Activated CD8-positive, alpha-beta memory T cell treated with anti-CD3 and anti-CD28 coated beads, Interleukin-2, amount 50 U/mL, for 4 hours (primary cell): ENCODE measurements at regions not wholly inside any gene's neighbourhood (a gene's known extent, or its start where the extent isn't known, plus 50 kb on each side); places are given as distances from the start of the nearest gene placed in this dataset.

Source experiments
- DNase-seq: peaks from one replicate; pipeline ENCODE4 v3.0.0-alpha.2; 2020

DNA sequence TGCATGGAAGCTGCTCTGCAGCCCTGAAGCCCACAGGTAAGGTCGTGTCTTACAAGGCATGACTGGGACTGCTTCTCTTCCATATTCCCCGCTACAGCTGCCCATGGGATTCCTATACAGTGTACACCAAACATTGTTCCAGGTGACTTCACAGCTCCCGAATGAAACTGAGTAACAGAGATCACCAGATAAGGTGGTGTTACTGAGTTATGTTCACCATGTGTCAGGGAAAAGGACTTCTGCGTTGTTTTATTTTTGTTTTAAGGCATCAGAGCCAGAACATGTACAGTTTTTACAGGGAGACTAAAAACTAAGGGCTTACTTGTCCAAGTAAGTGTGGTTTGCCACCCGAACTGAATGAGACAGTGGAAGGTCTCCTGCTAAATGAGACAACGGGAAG, 138.3 kb downstream of the CD83 start:
- DNase-seq = no peak

DNA sequence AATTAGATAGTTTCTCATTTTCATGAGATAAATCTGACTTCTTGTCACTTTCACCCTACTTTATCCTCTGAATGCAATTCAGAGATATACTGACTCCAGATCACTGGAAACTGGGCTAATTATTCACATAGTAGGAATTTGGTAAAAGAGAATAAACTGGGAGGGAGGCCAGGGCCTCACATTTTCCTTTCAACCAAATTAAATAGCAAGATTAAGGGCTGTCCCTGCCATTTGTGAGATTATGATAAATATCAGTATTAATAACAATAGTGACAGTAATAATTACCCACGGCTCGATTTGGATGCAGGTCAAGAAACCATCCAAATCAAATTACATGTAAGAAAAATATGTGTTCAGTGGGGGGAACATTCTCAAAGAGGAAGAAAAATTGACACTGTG, 140.5 kb downstream of the CD83 start:
- no peak for DNase-seq

DNA sequence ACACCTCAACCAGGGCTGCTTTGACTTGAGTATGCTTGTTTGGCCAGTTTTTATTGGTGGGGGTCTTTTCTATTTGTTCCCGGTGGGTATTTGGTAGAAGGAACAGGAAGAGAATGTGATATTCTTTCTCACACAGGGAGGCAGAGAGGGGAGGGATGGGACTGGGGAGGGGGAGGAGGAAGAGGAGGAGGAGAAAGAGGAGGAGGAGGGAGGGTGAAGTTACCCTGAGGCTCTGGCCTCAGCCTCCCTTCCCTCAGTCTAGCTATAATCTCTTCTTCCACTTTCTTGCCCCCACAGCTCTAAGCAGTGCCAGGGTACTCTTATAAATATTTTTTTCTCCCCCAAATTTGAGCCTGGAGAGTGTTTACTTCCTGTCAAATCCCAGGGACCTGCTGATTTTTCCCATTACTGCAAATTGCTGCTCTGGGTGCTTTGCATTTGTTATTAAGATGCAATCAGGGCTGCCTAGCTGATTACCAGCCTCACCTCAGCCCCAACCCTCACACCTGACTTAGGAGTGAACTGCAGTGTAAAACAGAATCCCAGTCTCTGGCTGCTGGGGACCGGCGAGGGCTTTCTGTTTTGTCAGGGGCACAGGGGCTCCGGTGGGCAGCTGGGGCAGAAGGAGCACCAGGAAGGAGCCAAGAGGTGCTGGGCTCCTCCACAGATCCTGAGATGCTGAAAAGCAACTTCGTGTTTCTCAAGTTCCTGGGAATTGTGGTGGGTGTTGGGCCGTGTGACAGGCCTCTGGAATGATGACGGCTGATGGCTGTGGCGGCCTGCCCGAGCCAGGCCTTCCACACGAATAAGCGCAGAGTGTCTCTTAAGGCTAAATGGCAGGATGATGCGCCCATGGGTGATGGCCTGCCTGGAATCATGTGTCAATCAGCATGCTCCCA, 141.4 kb downstream of the CD83 start:
- DNase-seq = no peak

DNA sequence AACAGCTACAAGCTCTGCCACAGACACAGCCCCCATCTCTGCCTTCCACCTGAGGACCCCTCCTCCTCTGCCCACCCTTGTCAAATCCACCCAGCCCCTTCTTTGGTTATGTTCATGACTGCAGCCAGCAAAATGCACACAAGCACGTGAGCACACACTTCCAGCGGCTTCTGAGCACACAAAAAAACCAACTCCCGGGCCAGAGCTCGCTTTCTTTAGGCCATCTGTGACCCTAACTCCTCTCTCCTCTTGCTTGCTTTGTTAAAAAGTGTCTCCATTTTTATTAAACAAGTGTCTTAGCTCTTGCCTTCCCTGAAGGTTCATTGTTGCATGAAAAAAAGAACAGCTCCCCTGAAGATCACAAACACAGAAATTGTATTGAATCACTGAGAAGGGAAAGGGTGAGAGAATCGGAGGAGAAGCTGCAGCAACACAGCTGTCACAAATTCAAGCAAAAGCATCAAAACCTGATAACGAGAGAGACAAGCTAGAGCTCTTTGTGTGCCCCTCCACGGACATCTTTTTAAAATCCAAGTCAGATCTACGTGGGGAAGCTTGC, 142.1 kb downstream of the CD83 start:
- DNase-seq = no peak

DNA sequence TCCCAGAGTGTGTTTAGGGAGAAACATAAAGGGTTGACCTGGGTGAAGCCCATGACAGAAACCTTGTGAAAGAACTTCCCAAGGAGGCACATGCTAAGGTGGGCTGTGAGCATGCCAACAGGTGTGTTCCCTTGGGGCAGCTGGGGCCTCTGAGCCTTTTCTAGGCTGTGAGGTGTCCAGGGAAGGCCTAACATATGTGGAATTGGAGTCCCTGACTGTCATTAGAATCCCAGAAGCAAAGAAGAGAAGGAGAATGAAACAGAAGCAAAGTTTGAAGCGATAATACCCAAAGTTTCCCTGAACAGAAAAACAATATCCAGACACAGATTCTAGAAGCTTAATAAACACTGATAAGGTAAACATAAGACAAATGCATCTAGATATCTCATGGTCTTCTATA, 143.3 kb downstream of the CD83 start:
- no peak for DNase-seq

DNA sequence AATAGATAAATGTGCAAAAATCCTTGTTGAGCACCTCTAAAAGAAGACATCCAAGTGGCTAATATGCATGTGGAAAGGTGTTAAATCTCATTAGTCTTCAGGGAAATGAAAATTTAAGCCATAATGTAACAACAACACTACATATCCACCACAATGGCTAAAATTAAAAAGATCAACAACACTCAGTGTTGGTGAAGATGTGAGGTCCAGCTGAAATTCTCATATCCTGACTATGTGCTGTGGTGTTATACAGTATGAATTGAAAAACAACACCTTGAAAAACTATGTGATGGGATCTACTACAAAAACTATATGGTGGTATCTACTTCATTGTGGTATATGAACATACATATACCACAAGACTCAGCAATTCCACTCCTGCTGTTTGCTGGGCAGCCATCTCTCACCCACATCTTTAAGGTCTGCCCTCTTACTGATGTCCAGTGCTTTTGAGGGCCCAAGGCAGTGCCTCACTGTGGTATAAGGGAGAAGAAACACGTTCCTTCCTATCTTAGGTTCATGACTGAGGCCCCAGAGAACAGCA, 146.4 kb downstream of the CD83 start:
- DNase-seq = no peak

DNA sequence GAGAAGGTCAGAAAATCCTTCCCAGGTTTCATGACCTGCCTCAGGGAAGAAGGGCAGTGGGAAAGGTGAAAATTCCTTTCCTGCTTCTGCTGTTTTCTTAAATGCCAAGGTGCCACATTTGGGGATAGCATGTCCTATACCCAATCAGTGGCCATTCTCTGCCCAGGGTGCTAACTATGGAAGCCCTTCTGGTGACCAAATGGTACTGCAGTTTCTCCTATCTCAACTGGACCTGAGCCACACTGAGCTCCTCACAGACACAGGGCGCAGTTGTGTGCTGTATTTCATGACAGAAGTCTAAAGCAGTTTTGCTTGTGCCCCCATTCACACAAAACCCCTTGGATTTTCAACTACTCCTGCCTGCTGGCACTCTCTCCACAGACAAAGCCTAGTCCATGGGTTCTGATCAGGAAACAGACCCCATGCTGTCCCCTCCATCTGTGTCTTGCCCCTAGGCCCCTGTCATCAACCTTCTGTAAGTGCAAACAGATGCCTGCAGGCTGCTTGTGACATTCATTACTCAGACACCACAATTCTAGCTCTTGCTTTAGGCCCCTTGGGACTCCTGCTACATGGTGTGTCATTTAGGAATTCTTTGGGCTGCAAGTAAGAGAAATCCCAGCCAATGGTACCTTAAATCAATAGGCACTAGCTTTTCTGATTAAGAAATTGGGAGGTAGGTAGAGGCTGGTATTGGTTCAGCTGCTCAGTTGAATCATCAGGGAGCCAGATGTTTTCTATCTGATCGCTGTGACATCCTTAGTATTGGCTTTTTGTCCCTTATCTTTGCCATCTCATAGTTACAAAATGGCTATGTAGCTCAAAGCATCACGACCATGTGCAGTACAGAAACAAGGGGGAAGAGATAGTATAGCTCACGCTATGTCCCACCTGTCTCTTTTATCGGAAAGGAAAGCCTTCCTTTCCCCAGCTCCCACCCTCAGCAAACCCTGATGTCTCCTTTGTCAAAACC, 147.8 kb downstream of the CD83 start:
- no peak for DNase-seq

DNA sequence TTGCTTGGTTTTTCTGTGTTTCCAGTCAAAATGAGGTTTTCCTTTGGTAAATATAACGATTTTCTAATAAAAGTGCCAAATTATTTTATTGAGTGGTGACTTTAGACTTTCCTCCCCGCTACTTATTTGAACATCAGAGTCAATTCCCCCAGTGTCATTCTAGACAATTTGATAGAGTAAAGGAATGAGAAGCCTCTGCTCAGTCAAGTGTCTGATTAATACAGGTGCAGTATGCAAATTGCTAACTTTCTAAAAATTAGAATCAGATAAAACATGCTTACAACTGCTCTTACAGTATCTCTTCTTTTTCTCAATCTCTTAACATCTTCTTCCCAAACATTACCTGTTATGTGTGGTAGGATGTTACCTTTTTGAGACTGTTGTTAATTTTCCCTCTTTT, 148.7 kb downstream of the CD83 start:
- no peak for DNase-seq

DNA sequence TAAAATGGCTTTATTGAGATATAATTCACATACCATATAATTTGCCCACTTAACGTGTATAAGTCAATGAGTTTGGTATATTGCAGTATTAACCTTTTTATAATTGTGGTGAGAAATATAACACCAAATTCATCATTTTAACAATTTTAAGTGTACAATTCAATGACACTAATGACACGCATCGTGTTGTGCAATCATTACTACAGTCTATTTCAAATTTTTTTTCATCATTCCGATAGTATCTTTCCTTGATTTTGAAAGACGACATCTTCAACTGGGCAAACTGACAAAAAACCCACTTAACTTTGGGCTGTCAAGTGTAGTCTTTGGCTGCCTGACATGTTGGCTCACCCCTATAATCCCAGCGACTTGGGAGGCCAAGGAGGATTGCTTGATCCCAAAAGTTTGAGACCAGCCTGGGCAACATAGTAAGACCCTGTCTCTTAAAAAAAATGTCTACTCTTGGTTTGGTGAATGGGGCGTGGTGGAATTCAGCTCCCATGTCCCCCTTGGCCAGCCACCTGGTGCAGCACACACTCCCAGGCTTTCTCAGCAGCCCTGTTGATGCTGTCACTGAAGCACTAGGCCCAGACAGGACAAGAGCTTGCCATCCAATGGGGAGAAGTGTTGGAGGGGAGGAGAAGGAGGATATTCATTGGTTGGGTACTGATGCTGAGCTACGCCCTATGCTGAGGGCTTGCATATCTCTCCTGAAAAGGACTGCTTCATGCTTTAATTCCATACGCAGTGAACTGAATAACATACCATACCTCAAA, 150.5 kb downstream of the CD83 start:
- no peak for DNase-seq

DNA sequence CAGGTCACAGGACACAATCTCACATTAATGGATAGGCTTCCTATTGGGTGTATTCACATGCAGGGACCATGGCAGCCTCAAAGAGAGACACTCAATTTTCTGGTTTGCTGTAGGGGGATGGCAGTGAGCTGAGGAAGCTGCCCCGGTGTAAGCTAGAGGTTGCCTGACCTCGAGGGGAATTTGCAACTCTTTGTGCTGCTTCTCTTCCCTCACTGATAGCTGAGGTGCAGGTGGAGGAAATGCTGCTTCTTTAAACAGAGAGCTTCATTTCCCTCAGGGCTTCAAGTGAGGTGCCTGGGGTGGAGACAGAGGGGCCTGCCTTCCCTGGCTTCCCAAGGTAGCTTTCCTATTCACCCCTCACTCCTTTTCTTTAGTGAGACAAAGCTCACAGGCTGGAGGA, 151.9 kb downstream of the CD83 start:
- no peak for DNase-seq

DNA sequence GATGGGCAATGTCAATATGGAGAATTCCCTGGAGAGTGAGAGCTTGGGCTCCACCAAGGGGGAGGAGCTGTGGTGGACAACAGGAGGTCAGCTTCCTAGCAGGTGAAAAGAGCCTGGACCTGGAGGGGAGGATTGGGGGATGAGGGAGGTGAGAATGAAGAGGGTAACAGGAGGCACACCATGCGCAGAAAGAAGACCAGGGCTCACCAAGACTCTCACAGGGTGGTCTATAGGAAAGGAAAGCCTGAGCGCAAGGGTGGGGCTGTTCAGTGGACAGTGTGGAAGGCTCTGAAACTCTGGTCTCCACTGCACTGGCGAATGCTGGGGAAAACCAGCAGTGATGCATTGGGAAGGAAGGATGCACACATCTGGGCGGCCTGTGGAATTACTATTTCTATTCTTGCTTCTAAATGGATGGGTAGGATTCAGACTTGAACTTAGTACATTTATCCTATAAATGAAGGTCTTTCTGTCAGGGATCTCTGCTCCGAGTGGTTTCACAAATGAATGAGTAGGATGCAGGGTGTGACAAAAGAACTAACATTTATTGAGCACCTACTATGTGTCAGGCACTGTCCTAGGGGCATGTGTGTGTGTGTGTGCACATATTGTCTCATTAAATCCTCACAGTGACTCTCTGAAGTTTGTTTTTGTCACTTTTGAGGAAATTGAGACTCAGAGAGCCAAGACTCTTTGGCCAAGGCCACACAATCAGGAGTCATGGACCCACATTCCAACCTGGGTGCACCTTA, 152.7 kb downstream of the CD83 start:
- DNase-seq = no peak

DNA sequence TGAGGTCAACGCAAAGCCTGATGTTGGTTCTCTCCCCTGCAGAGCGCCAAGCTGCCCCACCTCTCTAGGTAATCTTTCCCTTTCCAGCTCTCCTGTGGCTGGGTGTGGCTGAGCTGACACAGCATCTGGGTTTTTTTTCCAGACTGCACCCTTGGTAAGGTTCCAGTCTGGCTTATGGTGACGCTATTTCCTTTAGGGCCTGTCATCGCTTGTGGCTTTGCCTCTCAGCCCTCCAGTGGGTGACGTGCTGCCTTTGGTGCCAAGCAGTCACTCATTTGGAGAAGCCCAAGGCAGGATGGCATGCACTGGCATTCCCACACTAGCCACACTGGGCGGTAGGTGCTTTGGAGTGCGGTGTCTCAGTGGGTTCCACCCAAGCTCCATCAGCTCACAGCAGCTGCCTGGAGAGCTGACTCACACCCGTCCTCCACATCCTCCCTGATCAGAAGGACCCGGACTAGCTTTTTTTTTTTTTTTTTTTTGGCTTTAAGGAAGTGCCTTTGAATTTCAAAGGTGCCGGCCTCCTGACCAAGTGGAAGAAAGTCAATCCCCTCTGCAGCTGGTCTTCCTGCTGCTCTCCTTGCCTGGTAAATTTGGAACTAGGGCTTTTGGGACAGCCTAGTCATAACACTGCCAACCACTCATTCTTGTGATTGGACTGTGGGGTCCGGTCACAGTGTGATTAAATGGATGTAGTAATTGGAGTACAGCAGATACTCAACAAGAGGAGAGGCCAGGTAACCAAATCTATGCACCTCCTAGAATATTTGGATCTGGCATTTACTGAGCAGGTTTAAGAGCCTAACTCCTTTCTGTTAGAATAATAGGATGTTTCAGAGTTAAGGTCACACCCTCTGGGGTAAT, 153.6 kb downstream of the CD83 start:
- DNase-seq = peak; percentile 36

DNA sequence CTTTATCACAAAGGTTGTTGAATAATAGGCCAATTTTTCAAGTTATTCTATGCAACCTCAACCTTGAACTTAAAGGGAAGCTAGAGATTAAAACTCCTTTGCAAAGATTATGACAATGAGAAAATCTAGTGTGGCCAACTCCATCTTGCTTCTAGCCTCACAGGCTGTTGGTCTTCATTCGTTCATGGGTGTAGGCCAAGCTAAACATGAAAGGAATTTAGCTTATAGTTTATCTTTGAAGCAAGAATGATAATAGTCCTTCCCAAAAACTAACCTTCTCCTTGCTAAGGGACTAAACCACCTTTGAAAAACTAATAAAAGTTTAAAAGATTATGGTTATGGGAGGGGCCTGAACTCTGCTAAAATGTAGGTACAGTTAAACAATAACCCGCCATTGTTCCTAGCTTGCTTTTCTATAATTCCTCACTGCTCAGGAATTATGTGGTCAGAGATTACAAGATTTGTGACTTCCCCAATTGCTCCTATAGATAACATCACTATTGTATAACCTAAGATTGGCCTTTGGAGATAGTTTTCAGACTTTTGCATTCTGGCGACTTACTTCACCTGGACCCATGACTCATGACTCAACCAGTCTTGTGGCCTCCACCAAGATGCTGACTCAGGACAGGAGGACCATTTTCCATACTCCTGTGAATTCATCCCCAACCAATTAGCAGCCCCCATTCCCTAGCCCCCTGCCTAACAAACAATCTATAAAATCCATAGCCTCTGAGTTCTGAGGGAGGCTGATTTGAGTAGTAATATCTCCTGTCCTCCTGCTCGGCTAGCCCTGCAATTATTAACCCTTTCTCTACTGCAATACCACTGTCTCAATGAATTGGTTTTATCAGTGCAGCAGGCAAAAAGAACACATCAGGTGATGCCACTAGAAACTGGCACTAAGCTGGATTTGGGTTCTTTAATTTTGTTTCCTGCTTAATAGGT, 154.5 kb downstream of the CD83 start:
- no peak for DNase-seq

DNA sequence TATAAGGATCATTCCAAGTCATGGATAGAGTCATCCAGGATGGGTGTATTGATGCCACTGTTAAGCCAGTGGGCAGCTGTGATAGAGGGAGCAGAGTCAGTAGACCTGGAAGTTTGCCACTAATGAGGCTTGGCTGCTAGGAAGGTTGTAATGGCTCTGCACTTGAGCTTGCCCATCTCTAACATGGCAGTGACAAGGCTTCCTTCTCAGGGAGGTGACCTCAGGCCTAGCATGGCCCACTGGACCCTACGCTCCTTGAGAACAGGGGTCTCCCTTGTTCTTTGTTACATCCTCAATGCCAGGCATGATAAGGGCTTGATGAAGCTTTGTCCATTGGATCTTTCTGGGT, 155.1 kb downstream of the CD83 start:
- DNase-seq = no peak

DNA sequence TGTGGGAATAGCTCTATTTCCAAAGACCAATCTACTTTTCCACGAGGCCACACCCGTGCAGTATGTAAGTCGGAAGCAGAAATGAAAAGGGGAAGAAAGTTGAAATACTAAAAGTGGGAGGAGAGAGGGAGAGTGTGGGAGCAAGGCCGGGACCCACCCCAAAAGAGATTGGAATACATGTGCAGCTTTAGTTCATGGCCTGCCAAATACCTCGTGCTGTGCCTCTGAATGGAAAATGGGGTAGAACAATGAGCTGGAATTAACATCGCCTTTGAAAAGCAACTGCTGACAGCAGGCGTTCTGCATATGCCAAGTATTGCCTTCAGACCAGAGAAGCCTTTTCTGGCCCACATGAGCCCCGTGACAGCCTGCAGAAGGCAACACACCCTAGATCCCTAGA, 155.6 kb downstream of the CD83 start:
- DNase-seq = no peak

DNA sequence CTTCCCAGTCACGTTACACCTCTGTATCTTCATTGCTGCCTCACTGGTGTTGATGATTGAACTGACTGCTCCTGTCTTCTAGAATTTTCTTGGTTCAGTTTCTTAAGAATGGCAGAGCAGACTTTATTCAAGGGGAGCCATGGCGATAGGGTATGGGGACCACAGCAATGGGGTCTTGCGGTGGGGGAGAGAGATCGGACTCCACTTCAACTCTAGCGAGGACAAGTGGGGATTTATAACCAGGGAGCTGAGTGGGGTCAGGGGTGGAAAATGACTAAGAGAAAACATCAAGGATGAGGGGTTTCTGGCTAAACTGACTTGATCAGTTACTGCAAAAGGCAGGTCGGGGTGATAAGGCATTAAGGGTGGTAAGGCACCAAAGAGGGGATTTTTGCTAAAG, 156.4 kb downstream of the CD83 start:
- no peak for DNase-seq

DNA sequence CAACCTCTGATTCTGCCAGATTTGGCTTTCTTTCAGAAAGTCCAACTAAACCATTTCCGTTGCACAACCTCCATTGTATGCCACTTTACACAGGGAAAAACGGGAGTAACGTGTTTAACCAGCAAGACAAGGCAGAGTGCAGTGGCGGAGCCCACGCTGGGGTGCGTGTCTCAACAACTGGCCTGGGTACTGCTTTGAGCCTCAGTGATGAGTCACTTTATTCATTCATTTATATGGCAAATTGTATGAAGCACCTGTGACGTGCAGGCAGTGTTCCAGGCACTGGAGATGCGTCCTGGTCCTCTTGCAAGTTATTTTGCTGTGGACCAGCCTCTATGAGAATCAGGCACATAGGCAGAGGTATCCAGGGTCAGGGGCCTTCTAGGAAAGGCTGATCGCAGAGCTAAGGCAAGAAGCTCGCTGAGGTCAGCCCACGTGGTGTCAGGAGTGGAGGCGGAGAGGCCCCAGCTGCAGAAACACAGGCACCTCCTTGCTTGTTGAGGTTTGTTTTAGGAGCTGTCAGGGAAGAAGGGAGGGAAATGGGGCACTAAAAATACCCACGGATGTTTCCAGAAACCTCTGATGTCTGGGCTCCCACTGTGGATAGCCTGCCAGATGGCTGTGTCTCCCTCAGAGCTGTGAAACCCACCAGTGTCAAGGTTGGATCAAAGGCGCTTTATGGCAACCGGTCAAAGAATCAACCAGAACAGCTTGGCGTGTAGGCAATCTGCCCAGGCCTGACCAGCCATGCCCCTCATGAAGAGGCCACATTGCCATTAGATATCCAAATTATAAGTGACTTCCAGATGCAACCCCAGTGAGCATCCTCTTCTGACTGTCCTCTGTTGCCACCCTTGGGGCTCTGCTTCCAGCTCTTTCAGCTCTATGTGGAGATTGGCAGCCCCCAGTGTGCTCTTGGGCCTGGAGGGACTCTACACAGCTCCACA, 157.2 kb downstream of the CD83 start:
- DNase-seq = no peak

DNA sequence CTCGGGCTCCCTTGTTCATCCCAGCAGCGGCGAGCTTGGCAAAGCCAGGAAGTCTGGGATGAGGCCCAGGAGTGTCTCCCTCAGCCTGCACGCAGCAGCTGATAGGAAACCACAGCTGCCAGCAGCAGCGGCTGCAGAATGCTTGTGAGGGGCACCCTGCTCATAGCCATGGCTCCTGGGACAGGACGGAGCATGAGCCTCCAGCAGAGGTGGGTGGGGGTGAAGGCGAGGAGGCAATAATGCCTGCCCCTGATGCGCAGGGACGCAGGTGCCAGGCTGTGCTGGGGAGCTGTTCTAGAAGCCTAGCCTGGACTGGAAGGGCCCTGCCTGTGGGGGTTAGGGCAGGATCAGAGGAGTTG, 157.9 kb downstream of the CD83 start:
- no peak for DNase-seq

DNA sequence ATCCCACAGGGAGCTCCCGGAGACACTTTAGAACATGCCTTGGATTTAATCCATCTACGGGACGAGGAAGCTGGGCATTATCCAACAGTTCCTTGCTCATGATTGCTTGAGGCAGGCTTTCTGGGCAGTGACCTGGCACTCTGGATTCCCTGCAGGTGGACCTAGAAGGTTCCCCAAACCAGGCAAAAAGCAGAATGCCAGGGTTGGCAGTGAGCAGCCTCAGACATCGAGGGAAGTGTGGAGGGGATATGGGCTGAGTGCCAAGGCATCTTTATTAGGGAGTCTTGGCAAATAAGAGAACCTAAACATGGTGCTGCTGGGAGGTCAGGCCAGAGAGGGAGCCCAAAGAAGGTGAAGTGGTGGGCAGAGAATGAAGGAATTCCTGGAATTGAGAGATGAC, 158.5 kb downstream of the CD83 start:
- no peak for DNase-seq
